UCSD-AML1 (cell line): ENCODE measurements at regions not wholly inside any gene's neighbourhood (a gene's known extent, or its start where the extent isn't known, plus 50 kb on each side); places are given as distances from the start of the nearest gene placed in this dataset.

Source experiments
- DNase-seq: peaks from one replicate; lab custom pipeline; 2025; ENCODE audit not compliant: unreplicated experiment; lab: John Stamatoyannopoulos, UW

DNA sequence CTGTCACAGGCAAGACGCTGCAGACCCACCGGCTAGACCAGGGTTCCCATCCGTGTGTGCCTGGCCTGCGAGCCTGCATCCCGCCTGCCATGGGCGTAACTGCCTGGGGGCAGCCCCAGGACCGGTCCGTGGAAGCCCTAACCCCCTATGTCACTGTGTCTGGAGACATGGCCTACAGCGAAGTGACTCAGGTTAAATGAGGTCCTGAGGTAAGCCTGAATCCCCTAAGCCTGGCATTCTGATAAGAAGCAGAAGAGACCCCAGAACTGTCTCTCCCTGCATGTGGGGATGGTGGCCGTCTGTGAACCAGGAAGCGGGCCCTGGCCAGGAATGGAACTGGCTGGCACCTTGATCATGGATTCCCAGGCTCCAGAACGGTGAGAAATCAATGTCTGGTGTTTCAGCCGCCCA is 570.1 kb downstream of the BRD1 start:
- no peak for DNase-seq

DNA sequence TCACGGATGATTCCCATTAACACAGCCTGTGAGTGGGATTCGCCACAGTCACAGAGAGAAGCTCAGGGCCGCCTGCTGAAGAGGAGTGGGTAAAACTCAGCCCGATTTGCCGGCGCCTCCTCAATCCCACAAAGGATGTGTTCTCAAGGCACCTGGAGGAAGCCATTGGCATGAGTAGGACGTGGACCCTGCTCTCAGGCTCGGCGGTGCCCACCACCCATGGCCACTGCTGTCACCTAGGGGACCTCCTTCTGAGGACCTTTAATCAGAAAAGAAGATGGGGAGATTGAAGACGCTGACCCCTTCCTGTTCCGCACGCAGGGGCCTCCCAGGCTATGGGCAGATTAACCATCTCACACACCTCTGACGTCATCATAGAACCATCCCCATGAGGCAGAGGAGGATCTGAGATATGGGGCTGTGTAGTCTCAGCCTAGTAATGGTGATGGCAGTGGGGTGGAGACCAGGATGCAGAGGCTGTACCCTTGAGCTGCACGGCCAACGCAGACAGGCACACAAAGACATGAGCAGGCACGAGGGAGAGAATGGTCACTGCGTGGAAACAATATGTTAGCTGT is 571.8 kb downstream of the BRD1 start:
- DNase-seq = no peak

DNA sequence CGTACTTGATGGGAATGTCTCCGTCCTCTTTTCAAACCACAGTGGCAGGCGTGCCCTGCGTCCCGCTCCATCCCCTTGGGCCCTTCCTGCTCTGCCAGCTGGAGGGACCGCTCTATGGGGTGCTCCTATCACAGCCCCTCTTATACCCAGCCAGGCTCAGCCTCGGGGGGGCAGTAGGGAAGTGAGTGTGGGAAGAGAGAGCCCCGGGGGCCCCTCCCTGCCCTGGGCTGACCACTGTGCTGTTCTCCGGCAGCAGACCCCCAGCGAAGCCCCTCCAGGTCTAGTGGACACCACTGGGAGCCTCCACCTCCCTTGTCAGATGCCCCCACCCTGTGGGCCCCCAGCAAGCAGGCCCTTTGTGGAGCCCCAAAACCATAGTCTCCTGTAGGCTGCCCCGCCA is 572.5 kb downstream of the BRD1 start:
- no peak for DNase-seq

DNA sequence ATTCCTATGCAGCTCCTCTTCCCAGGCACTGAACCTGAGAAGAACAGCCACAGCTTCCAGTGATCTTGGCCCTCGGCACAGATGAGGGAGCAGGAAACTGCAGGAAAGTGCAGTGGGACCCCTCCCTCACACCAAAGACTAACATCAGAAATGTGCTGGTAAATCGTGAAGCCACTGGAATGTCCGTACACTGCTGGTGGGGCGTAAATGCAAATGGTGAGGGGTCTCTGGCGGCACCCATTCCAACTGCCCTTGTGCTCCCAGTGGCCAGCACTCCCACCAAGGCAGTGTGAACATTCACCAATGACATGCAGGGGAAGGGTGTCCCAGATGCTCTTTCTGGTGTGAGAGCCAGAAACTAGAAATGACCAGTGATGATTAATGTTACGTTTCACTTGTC is 574.0 kb downstream of the BRD1 start:
- no peak for DNase-seq

DNA sequence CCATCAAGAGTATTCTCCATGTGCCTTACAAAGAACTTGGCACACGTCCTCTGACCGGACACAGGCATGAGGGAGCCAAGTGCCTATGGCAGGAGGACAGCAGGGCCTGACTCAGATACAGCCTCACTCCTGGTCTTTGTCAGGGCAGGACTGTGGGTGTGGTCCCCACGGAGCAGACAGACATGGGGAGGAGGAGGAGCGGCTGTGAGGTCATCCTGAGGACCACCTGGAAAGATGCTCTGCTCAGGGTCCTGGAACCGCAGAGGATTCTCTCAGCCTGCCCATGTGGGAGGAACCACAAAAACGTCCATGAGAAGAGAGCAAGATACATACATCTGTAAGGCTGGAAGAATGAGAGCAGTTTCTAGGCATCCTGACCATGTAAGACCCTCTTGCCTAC is 576.3 kb downstream of the BRD1 start:
- no peak for DNase-seq

DNA sequence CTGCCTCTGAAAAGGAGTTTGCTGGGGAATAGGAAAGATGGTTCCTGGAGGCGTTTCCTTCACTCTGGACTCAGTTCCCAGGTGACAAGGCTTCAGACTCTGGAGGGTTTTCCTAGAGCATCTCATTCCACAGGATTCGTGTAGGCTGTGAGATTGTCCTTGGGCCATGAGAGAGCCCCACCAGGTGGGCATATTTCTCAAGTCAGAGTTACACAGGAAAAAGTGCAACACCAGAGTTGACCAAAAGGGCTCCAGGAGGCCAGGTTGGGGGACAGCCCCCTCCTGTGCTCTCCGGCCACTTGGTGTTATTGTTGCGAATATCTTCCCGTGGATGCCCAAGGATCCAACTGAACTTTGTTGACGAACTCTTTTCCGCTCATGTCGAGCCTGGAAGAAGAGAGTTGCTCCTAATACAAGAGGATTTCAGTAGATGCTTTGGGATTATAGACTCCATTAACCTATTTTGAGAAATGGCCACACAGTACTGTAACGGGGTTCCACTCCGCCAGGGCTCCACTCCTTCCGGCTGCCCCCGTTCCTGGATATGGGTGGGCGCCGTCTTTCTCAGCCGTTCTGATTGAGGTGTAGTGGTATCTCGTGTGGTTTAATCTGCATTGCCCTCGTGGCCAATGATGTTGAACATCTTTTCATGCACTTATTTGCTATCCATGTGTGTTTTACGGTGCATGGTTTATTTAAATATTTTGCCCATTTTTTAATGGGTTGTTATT is 580.3 kb downstream of the BRD1 start:
- no peak for DNase-seq

DNA sequence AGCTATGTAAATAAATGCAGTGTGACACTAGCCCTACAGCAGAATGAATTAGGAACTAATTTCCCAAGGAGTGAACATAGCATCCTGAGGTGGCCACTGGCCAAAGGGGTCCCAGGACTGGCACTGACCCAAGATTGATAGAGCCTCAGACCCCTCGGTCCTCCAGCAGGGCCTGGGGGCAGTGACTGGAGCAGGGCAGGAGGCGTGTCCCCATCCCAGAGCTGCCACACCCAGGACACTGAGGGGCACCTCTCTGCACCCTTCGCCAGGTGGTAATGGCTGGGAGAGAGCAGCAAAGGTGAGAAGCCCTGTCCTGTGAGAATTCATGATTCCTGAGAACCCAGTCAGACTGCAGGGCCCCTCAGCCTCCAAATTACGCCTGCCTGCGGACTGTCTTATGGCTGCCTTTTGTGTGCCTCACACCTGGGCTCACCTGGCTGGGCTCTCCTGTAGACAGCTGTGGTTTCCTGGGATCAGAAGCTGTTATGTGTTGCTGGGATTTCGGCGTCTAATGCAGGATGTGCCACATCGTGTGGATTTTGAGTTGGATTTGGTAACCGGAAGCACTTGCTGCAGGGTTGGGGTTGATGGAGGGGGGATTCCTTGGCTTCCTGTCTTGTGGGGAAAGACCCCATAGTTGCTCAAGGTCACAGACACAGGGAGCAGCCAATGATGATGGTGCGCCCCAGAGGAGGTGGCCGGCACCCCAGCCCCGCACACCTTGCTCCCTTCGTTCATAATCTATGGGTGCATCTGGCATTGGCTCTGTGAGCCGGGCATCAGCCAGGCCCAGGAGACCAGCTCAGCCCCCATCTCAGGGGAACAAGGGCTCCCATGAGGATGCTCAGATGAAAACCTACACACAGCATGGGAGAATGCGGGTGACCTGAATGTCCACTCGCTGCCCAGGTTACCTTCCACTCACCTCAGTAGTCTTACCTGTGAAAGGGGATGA is 582.9 kb downstream of the BRD1 start:
- DNase-seq = no peak

DNA sequence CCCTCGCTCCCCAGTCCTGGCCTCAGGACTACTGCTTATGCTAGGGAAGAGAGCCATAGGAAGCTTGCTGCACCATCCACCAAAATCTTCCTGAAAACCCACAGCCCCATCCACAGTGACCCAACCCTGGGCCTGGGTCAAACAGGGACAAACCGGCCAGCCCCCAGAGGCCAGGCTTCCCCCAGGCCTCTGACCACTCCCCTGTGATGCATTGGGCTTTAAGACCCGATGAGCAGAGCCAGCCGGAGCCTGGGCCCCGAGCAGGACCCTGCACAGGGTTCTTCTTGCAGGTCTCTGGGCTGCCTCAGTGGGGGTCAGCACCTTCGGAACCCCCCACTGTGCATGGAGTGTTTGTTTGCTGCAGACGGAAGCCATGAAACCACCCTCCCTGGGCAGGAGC is 583.7 kb downstream of the BRD1 start:
- no peak for DNase-seq

DNA sequence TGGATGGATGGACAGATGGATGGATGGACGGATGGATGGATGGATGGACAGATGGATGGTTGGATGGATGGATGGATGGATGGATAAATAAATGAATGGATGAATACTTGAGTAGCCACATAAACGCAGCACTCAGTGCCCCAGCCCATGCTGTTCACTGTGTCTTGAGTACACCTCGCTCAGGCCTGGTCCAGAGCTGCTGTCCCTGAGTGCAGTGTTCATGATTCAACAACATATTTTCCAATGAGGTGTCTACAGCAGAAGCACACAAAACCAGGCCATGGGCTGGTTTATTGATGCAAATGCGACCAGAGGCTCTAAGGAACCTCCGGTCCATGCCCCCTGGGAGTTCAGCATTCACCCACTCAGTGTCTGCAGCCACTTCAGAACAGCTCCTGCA is 584.3 kb downstream of the BRD1 start:
- DNase-seq = no peak

DNA sequence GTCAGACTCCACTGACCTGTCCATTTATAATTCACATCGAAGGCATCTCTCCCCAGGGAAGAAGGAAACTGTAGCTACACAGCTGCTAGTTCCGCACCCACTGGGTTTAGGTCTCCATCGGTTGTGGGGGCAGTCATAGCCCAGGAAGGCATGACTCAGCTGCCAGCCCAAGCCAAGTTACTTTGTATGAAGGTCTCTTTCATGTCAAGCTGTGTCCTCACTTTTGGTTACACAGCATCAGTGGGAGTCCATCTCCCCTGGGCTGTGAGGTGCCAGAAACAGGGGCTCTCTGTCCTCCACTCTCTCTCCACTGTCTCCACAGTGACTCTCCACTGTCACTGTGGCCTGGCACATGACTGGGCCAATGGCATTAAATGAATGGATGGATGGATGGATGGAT is 585.2 kb downstream of the BRD1 start:
- DNase-seq = no peak

DNA sequence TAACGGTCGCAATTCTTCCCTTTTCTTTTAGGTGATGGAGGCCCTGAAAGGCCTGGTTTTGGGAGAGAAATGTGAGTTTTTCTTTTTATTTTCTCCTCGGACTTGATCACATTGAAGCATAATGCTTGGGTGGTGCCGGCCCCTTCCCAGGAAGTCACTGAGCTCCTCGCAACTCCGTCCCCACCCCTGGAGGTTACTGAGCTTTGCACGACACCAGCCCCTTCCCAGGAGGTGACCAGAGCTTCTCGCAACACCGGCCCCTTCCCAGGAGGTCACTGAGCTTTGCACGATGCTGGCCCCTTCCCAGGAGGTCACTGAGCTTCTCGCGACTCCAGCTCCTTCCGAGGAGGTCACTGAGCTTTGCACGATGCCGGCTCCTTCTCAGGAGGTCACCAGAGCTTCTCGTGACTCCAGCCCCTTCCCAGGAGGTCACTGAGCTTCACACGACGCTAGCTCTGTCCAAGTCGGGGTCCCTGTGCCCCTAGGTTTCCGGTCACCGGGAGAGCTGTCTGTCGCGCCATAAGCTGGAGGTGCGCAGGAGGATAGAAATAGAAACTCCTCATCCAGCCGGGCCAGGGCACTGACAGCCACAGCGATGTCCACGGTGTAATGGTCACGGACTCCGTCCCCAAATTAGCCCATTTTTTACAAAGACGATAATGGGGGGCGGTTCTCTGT is 586.4 kb downstream of the BRD1 start:
- no peak for DNase-seq

DNA sequence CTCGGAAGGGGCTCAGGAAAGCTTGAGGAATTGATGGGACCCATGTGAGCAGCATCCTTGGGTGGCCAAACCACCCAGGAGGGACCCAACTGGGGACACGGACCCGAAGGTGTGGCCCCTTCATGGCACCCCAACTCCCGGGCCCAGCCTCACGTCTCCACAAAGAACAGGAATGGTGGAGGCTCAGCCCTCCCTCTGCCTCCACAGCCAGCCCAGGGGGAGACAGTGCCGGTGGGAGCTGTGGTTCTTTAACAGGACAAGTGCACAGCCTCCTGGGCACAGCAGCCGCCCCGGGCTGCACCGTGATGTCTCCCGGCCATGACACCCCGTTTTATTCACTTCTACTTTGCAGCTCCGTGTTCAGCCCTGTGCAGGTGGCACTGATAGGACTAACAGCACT is 587.2 kb downstream of the BRD1 start:
- no peak for DNase-seq

DNA sequence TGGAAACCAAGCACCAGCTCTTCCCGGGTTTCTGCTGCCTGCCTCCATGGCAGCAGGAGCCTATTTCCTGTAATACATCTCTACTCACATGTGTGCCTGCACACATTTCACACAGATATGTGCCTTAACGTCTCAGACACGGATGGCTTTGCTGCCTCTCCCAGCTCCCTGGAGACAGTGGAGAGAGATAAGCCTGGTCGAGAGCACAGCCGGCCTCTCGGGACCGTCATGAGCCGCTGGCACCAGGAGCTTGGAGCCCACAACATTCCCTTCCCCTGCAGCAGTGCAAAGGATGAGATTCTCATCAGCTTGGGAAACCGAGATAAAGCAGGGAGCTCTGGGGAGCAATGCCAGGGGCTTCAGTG is 587.7 kb downstream of the BRD1 start:
- DNase-seq = no peak

DNA sequence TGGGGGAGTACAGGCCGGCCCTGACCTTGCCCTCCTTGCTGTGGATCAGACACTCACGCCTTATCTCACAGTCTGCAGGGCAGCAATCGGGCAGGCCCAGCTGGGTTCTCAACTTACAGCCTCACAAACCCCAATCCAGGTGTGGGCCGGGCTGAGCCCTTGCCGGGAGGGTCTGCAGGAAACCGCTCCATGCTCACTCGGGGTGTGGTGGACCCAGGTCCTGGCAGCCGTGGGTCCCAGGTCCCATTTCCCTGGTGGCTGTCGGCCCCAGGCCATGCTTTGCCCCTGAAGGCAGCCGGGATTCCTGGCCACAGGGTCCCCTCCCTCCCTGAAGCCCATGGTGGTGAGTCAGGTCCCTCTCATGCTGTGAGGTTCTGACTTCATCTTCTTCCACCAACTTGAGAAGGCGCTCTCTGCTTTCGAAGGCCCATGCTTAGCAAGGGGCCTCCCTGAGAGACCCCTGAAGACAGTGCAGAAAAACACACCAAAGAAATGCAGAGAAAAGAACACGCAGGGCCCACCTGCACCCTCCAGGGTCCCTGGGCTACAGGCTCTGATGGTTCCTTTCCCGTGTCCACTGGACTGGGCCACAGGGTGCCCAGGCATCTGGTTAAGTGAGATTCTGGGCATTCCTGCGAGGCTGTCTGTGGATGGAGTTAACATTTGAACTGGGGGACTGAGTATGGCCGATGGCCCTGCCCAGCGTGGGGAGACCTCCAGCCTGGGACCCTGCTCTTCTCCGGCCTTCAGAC is 588.2 kb downstream of the BRD1 start:
- DNase-seq = no peak

DNA sequence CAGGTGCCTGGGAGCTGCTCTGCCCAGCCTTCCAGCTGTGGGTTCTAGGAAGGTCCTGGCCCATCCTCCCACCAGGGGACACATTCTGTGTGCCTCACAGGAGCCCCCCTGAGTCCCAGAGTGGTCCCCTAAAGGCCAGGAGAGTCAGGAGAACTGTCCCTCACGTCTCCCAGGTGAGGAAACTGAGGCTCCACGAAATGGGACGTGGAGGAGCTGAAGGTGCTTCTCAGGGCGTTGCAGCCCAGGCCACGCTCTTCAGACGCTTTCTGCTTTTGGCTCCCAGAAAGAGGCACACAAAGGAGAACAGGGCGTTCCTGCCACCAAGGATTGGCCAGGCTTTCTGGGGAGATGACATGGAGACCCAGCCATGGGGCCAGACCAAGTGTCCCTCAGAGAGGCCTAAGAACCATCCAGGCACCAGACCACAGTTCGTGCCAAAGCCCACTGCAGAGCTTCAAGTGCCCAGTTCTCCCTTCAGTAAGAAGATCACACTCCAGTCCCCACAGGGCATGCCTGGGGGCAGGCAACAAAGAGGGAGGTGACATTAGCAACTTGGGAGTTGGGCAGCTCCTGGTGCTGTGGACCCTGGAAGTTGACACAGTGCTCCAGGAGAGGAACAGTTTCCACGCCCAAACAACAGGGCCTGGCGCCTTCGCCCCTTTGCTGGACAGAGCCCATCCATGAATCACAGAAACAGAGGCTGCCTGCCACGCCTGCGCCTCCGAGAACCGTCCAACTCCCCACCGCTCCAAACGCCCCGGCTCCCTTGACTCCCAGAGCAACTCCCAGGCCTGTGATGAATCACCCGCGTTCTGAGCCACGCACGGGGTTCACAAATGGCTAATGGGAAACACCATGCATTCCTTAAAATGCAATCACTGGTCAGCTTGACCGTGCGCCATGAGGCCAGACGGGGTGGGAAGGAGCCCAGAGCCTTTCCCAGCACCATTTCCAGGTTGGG is 589.2 kb downstream of the BRD1 start:
- DNase-seq = no peak

DNA sequence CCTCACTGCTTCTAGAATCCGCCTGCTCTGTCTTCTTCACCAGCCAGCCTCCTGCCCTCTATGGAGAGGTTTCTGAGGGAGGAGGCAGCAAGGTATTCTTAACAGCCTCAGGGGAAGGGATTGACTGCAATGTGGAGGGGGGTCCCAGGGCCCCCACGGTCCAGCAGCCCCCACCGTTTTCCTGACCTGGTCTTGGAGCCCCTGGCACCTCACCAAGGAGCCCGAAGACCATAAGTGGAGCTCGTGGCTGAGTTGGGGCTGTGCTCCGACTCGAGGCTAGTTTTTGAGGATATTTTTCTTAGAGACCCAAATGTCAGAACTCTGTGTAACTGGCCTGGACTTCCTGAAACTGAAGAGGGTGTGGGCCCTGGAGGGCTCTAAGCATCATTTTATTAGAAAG is 590.0 kb downstream of the BRD1 start:
- DNase-seq = no peak

DNA sequence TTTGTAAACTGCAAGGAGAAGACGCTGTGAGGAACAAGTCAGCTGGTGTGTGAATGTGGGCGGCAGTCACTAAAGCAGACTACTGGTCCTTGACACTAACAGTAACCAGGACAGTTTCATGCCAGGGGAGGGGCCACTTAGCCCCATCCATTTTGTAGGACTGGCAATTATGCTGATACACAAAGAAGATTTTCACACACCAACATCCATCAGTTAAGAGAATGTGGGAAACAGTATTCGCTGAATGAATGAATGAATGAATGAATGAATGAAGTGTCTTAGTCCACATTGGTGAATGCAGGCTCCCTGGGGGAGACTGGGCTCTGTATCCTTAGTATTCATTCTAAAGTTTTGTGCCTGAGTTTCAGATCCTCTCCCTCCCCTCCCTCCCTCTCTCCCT is 590.4 kb downstream of the BRD1 start:
- DNase-seq = no peak

DNA sequence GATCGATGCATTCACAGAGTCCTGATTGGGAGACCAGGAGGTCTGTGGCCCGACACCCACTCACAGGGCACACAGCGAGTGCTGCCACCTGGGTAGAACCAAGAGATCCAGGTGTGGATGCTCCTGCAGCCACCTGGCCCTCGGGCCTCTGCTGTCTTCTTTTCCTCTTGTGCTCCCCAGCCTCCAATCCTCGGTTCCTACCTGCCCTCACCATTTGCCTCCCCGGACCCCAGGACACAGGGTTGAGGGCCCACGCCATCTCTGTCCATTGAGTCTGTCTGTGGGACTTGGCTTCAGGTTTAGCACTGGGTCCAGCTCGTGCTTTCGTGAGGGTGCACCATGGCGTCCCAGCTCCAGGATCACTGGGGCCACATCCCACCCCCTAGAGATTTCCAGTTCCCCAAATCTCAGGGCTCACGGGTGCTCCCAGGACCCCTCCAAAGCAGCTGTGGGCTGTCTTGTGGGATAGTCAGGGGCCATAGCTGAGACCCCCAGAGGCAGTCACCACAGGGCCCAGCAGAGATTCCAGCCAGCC is 591.1 kb downstream of the BRD1 start:
- DNase-seq = no peak
